ENCODE measurements at regions not wholly inside any gene's neighbourhood (a gene's known extent, or its start where the extent isn't known, plus 50 kb on each side); places are given as distances from the start of the nearest gene placed in this dataset.

GRCh38 chr1:59133997-59134396 is 162.9 kb upstream of the FGGY start:
- DNase-seq = no peak

GRCh38 chr1:59135761-59136255 is 161.1 kb upstream of the FGGY start:
- no peak for DNase-seq

- DNase-seq = peak; percentile 57
Measured at GRCh38 chr1:59136541-59137275, 160.2 kb upstream of the FGGY start.

- DNase-seq = no peak
Measured at GRCh38 chr1:59137276-59137615, 159.6 kb upstream of the FGGY start.

GRCh38 chr1:59137968-59138367 is 158.9 kb upstream of the FGGY start:
- DNase-seq = no peak

GRCh38 chr1:59138402-59138801 is 158.5 kb upstream of the FGGY start:
- DNase-seq = no peak

DNA sequence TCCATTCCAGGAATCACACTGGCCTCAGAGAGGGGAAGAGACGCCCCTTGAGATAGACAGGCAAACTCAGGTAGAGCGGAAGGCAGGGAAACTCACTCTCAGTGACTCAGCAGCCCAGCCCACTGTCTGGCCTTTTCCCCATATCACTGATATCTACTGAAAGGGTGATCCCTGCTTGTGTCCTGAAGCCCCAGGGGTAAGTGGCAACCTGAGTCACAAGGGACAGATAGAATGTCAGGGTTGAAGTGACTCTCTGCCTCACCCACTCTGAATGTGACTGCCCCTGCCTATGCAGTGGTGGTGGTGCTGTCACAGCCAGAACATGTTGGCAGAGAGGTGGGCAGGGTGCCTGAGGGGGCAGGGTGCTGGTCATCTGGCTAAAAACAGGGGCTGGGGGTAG is 157.5 kb upstream of the FGGY start:
- no peak for DNase-seq

DNA sequence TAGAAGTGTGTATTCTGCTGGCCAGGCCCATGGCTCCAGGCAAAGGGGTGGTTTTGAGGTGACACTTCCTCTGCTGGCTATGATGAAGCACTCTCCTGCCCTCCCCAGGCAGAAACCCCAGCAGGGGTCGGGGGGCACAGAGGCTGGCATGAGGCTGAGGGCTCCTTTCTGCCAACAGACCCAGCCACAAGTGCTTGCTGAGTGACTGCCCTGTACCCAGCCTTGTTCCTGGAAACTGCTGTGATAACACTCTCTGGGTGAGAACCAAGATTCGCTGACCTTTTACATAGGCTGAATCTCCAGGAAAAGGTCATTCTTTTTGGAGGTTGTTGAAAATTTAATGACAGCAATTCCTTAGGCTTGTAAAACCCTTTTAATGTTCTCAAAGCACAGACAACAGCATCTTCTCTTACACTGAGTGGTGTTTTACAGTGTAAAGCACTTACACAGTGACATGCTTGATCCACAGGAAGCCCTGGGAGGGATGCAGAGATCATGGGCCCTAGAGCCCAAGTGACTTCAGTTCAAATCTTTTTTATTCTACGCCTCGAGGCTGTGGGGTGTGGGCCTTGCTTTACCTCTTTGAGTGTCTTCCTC is 155.5 kb upstream of the FGGY start:
- DNase-seq = no peak

DNA sequence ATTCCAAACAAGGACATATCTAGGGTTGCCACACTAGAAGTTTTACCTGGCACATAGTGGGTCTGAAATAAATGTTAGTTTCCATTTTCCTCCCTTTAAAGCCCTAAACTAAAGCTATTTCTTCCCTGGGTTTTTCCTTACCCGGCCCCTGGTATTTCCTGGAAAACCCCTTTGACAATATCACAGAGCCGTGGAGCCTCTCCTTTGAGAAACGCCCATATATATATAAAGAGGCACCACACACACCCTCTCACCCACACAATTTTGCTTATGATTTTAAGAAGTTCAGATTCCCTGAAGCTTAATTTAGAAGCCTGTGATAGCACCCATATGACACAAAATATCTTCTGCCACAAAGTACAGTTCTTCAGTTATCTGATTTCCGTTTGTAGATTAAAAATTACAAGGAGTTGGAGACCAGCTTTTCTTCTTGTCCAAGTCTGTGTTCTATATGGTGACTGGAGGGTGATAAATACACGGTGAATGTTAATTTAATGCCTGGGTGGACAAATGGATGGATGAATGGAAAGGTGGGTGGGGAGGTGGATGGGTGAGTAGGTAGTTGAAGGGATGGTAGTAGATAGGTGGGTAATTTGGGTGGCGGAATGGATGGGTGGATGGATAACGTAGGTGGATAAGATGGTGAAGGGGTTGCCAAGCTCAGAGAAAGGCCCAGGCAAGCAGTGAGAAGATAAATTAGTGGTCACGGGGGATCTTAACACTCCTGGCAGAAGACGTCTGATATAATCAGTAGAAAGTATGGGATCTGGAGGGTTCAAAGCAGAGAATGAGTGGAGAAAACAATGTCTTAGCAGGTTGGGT is 154.4 kb upstream of the FGGY start:
- DNase-seq = no peak

DNA sequence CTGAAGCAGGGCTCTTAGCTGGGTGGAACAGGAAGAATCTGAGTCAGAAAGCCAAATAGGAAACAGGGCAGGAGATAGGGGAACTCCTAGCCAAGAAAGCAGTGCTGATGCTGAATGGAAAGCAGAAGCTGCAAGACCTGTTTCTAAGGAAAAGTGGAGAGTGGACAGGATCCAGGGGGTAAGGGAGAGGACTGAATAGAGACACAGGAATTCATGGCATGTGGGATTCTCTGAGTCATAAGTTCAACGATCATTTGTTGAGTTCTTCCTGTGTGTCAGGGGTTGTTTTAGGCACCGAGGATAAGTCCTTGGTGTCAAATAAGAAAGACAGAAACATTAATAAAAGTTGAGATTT is 153.8 kb upstream of the FGGY start:
- peak; percentile 99 for DNase-seq

DNA sequence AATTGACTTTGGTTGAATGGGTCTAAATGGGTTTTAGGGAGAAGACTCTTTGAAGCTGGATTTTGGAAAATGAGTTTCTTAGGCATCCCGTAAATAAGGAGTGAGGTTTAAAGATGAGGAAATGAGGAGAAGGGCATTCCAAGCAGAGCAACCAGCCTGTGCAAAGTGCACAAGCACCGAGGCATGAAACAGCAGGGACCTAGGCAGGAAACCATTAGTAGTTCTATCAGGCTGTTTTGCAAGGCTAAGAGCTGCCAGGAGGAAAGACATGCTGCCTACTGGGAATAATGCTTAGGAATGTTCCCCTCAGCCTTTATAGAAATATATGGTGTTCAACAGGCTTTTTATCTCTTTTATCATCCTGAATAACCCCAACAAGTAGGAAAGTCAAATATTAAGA is 153.1 kb upstream of the FGGY start:
- DNase-seq = peak; percentile 58

GRCh38 chr1:59144959-59145358 is 151.9 kb upstream of the FGGY start:
- no peak for DNase-seq

- DNase-seq = no peak
Measured at GRCh38 chr1:59146056-59146455, 150.8 kb upstream of the FGGY start.

DNA sequence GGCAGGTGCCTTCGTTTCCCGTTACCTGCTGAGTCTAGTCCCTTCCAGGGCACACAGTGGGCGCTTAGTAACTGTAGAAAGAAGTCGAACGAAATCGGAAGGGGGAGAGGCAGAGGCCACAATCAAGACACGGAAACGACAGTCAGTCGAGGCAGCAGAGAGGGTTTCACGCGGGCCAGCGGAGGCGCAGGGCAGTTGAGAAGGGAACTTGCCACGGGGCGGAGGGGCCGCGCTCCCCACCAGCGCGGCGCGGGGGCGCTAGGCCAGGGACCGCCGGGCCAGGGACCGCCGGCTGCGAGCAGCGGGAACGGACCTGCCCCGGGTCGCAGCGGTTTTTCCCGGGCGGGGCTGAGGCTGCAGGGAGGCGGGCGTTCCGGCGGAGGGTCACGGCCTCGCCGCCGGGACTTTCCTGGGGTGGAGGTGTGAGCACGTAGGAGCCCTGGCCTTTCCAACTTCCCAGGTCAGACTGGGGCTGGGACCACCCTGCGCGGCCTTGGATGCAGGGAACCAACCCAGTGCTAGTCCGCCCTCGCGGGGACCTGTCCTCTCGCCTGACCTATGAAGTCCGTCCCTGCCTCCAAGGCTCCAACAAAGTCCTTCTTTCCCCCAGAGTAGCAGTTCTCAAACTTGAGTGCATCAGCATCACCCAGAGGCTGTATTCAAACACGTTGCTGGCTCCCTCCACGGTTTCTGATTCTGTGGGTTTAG is 150.1 kb upstream of the FGGY start:
- DNase-seq = peak; percentile 65

GRCh38 chr1:59149435-59149834 is 147.5 kb upstream of the FGGY start:
- no peak for DNase-seq

DNA sequence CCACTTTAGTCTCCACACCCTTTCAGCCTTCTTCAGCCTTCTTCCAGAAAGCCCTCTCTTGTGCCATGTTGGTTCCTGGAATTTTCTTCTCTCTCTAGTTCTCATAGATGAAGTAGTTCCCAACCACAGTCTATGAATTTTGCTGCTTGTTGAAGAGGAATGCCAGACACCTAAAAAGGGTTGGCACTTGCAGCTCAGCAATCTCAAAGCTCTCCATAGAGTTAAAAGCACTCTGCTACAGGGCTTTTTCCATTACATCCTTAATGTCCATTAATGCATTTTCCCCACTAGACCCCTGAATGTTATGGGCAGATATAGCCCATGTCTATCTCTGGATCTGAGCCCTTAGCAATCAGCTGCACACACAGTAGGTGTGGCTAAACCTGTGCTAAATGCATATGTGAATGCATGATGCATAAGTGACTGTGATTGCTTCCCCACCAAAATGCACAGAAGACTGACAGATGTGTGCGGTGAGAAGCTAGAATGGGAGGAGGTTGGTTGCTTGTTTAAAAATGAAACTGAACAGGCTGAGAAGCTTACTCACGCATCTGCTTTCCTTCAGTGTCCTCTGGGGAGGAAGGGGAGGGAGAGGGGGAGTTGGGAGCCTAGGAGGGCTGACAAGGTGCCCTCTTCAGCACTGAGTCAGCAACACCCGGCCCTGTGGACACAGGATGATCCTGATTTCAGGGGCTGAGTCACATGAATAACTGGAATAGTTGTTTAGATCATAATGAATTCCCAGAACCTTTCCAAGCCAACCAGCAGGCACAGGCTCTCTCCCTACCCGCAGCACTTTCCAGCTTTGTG is 146.1 kb upstream of the FGGY start:
- peak; percentile 100 for DNase-seq

DNA sequence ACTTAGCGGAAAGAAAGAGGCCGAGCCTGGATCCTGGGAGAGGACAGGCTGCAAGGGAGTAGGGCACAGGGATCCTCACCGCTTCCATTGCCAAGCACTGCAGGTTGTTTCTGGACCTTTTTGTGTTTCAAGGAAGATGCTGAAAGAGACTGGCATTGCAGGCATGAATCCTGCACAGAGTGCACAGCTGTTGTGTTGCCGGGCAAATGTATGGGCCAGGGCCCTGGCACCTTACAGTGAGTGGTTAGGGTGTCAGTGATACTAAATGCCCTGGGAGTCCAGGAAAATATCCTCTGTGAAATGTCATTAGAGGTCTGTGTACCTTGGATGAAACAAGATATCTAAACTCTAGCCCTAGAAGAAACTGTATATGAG is 145.5 kb upstream of the FGGY start:
- no peak for DNase-seq

DNA sequence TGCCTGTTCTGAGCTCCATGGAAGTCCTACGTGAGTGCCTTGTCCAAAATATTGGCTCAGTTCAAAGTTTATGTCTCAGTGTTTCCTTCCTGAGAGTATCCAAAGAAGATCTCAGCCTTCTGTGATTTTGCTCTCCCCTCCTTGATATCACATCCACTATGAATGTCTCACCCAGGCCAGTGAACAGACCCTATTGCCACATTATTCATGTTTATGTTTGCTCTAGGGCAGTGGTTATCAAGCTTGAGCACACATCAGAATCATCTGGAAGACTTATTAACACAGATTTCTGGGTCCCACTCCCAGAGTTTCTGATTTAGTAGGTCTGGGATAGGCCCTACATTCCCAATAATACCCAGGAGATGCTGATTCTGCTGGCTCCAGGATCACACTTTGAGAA is 145.0 kb upstream of the FGGY start:
- DNase-seq = peak; percentile 38

DNA sequence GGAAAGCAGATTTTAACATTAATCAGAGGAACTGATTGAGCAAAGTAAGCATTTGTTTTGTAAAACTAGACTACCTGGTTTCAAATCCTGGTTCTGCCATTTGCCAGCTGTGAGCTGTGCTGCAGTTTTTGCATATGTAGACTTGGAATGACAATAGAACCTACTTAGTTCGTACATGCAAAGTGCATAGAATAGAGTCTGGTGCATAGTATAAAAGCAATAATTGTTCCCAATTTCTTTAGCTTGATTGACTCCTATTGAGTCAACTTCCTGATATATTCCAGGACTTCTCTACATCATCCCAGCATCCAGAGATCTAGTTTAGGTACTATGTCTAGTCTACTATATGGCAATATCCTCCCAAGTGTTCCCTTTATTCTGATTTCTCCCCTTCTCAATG is 144.4 kb upstream of the FGGY start:
- no peak for DNase-seq

DNA sequence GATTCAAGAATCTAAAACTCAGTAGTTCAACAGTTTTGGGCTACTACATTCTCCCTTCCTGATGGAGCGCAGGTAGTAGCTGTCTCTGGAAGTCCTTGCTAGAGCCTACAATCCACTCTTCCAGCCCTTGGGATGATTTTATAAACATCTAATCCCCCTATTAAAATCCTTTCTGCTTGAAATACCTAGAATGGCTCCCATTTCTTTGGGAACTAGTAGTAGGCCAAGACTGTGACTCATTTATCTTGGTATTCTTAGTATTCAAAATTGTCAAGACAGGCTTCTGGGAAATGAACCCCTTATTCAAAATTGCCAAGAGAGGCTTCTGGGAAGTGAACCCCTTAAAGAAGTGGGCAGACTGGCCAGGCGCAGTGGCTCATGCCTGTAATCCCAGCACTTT is 142.5 kb upstream of the FGGY start:
- DNase-seq = no peak

DNA sequence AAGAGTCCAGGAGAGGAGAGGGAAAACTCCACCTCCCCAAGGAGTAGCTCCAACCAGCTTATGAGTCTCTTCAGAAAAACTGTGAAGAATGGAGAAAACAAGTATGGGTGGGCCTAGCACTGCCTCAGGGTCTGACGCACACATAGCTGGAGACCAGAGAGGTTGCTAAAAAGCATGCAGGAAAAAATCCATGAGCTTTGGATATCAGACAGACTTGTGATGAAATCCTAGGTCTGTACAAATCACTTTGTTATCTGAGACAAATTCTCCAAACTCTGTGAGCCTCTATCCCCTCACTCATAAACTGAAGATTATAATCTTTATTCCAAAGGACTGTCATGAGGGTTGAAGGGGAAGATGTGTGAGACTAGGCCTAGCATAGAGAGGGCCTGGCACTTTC is 141.5 kb upstream of the FGGY start:
- no peak for DNase-seq

GRCh38 chr1:59156051-59156450 is 140.8 kb upstream of the FGGY start:
- DNase-seq = no peak

Data from EL (cell line).